ENCODE measurements at regions not wholly inside any gene's neighbourhood (a gene's known extent, or its start where the extent isn't known, plus 50 kb on each side); places are given as distances from the start of the nearest gene placed in this dataset.

DNA sequence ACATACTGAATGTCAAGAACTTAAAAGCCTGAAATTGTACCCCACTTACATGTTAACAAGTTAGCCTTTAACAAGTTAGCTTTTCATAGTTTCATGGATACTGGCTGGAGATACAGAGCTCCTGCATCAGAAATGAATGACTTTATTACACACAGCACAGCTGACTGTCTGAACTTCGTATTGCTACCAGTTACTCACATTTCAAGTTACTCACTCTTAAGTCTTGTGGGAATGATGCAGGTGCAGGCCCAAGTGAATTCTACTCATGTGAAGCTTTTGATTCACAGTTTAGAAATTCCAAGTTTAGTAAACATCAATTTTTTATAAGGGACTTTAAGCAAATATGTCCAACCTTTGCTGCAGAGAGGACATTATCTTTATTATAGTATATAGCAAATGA is 762.2 kb upstream of the PRR20A start:
- TF ChIP-seq POLR2AphosphoS5 (IDR thresholded peaks at IDR 0.05; ENCODE audit: low read depth, low read length) (no peak), PAX5 (IDR thresholded peaks at IDR 0.05; ENCODE audit: insufficient read depth, low read length, severe bottlenecking) (no peak), POLR2A (IDR thresholded peaks at IDR 0.05; ENCODE audit: low read depth, low read length) (no peak), TAF1 (IDR thresholded peaks at IDR 0.05; ENCODE audit: low read depth, low read length) (no peak), SPI1 (IDR thresholded peaks at IDR 0.05; ENCODE audit: low read depth, low read length) (no peak), POU2F2 (IDR thresholded peaks at IDR 0.05; ENCODE audit: low read depth, low read length) (no peak)
